ENCODE measurements at regions not wholly inside any gene's neighbourhood (a gene's known extent, or its start where the extent isn't known, plus 50 kb on each side); places are given as distances from the start of the nearest gene placed in this dataset.

- TF ChIP-seq CTCF (IDR thresholded peaks at IDR 0.05; ENCODE audit: unreplicated experiment in 3 of 3): no peak
- H3K4me3 Mint-ChIP-seq: no peak overlapping the region
- no peak overlapping the region for H3K27ac Mint-ChIP-seq
- H3K4me1 Mint-ChIP-seq: no peaks in the 10 kb centered on the region
- peaks cover 15% of the 10 kb centered on the region for H3K27me3 Mint-ChIP-seq (ENCODE audit: low read depth)
- peaks cover 30% of the 10 kb centered on the region for H3K9me3 Mint-ChIP-seq
- H3K36me3 Mint-ChIP-seq (ENCODE audit: low read depth): peaks cover 3% of the 10 kb centered on the region
Observed at GRCh38 chr2:8177566-8177965, 504.3 kb upstream of the ID2 start.

GRCh38 chr2:8178911-8179310 lies 502.9 kb upstream of the ID2 start:
- peaks cover 3% of the 10 kb centered on the region for H3K36me3 Mint-ChIP-seq (ENCODE audit: low read depth)
- H3K9me3 Mint-ChIP-seq: peaks cover 29% of the 10 kb centered on the region
- no peak overlapping the region for H3K27ac Mint-ChIP-seq
- H3K4me3 Mint-ChIP-seq: no peak overlapping the region
- no peaks in the 10 kb centered on the region for H3K4me1 Mint-ChIP-seq
- H3K27me3 Mint-ChIP-seq (ENCODE audit: low read depth): peaks cover 9% of the 10 kb centered on the region
- no peak for TF ChIP-seq CTCF (IDR thresholded peaks at IDR 0.05; ENCODE audit: unreplicated experiment in 3 of 3)

GRCh38 chr2:8189316-8189715 lies 492.5 kb upstream of the ID2 start:
- Mint-ChIP-seq H3K27me3 (ENCODE audit: low read depth) (peaks cover 4% of the 10 kb centered on the region), H3K9me3 (peaks cover 10% of the 10 kb centered on the region), H3K4me3 (no peak overlapping the region), H3K27ac (no peak overlapping the region), H3K36me3 (ENCODE audit: low read depth) (peaks cover 7% of the 10 kb centered on the region), H3K4me1 (peaks cover 13% of the 10 kb centered on the region)
- TF ChIP-seq CTCF (IDR thresholded peaks at IDR 0.05; ENCODE audit: unreplicated experiment in 3 of 3): no peak

GRCh38 chr2:8190279-8190678 lies 491.6 kb upstream of the ID2 start:
- Mint-ChIP-seq H3K9me3 (peaks cover 10% of the 10 kb centered on the region), H3K4me3 (no peak overlapping the region), H3K36me3 (ENCODE audit: low read depth) (peaks cover 6% of the 10 kb centered on the region), H3K4me1 (peaks cover 13% of the 10 kb centered on the region), H3K27me3 (ENCODE audit: low read depth) (peaks cover 4% of the 10 kb centered on the region), H3K27ac (no peak overlapping the region)
- TF ChIP-seq CTCF (IDR thresholded peaks at IDR 0.05; ENCODE audit: unreplicated experiment in 3 of 3): no peak

GRCh38 chr2:8191427-8191826 lies 490.4 kb upstream of the ID2 start:
- Mint-ChIP-seq H3K4me1 (peaks cover 13% of the 10 kb centered on the region), H3K9me3 (no peaks in the 10 kb centered on the region), H3K4me3 (no peak overlapping the region), H3K27ac (no peak overlapping the region), H3K36me3 (ENCODE audit: low read depth) (no peaks in the 10 kb centered on the region), H3K27me3 (ENCODE audit: low read depth) (peaks cover 4% of the 10 kb centered on the region)
- TF ChIP-seq CTCF (IDR thresholded peaks at IDR 0.05; ENCODE audit: unreplicated experiment in 3 of 3): no peak

- H3K4me3 Mint-ChIP-seq: no peak overlapping the region
- no peaks in the 10 kb centered on the region for H3K36me3 Mint-ChIP-seq (ENCODE audit: low read depth)
- peaks cover 13% of the 10 kb centered on the region for H3K4me1 Mint-ChIP-seq
Observed at GRCh38 chr2:8193146-8193545, 488.7 kb upstream of the ID2 start.

More at GRCh38 chr2:8193146-8193545, 488.7 kb upstream of the ID2 start:
- no peaks in the 10 kb centered on the region for H3K9me3 Mint-ChIP-seq
- H3K27me3 Mint-ChIP-seq (ENCODE audit: low read depth): peaks cover 7% of the 10 kb centered on the region
- H3K27ac Mint-ChIP-seq: no peak overlapping the region
- no peak for TF ChIP-seq CTCF (IDR thresholded peaks at IDR 0.05; ENCODE audit: unreplicated experiment in 3 of 3)

Measured in nephron (organoid).